Nephron (organoid): ENCODE measurements at regions not wholly inside any gene's neighbourhood (a gene's known extent, or its start where the extent isn't known, plus 50 kb on each side); places are given as distances from the start of the nearest gene placed in this dataset.

Source experiments
- H3K27ac Mint-ChIP-seq, 3 experiments: 2 replicates each; pipeline ENCODE4 v1.8.0; 2020; ENCODE audit warnings: mixed read lengths in 3 of 3, mild to moderate bottlenecking in 2 of 3, moderate library complexity in 1 of 3
- H3K27me3 Mint-ChIP-seq: 2 replicates; pipeline ENCODE4 v1.8.0; 2021; ENCODE audit warnings: low read depth, mild to moderate bottlenecking, moderate library complexity, mixed read lengths
- H3K36me3 Mint-ChIP-seq: 2 replicates; pipeline ENCODE4 v1.8.0; 2020; ENCODE audit warnings: low read depth, mixed read lengths
- H3K4me1 Mint-ChIP-seq: 2 replicates; pipeline ENCODE4 v1.8.0; 2020; ENCODE audit warnings: mixed read lengths
- H3K4me3 Mint-ChIP-seq, 3 experiments: 2 replicates each; pipeline ENCODE4 v1.8.0; 2020; ENCODE audit warnings: mild to moderate bottlenecking in 3 of 3, mixed read lengths in 3 of 3, moderate library complexity in 2 of 3
- H3K9me3 Mint-ChIP-seq: 2 replicates; pipeline ENCODE4 v1.8.0; 2020; ENCODE audit warnings: mixed read lengths
- TF ChIP-seq, protein P1 (sequence below), 3 experiments: fragments of 200-600 bp; sonication (generic); IDR thresholded peaks; one replicate each; pipeline ENCODE4 v1.5.0; 2021; ENCODE audit warnings: antibody characterized with exemption in 3 of 3; ENCODE audit not compliant: unreplicated experiment in 3 of 3

DNA sequence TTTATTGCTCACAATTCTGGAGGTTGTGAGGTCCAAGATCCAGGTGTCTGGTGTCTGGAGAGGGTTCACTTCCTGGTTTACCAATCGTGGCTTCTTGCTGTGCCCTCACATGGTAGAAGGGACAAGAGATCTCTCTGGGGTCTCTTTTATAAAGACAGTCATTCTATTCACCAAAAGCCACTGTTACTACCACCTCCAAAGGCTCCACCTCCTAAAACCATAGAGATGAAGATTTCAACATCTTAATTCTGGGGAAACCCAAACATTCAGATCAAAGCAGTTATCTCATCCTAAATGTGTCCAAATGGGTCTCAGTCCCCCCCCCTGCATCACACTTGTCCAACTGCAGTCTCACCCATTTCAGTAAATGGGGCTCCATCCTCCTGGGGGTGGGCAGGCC is 132.9 kb upstream of the XYLT1 start:
- H3K27ac Mint-ChIP-seq = no peak overlapping the region
- peaks cover 9% of the 10 kb centered on the region for H3K27me3 Mint-ChIP-seq
- H3K4me1 Mint-ChIP-seq = peaks cover 9% of the 10 kb centered on the region
- H3K36me3 Mint-ChIP-seq = no peaks in the 10 kb centered on the region
- no peak overlapping the region for H3K4me3 Mint-ChIP-seq
- no peaks in the 10 kb centered on the region for H3K9me3 Mint-ChIP-seq
- TF ChIP-seq, protein P1, sequence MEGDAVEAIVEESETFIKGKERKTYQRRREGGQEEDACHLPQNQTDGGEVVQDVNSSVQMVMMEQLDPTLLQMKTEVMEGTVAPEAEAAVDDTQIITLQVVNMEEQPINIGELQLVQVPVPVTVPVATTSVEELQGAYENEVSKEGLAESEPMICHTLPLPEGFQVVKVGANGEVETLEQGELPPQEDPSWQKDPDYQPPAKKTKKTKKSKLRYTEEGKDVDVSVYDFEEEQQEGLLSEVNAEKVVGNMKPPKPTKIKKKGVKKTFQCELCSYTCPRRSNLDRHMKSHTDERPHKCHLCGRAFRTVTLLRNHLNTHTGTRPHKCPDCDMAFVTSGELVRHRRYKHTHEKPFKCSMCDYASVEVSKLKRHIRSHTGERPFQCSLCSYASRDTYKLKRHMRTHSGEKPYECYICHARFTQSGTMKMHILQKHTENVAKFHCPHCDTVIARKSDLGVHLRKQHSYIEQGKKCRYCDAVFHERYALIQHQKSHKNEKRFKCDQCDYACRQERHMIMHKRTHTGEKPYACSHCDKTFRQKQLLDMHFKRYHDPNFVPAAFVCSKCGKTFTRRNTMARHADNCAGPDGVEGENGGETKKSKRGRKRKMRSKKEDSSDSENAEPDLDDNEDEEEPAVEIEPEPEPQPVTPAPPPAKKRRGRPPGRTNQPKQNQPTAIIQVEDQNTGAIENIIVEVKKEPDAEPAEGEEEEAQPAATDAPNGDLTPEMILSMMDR (IDR thresholded peaks at IDR 0.05; ENCODE audit: unreplicated experiment in 3 of 3) = no peak

DNA sequence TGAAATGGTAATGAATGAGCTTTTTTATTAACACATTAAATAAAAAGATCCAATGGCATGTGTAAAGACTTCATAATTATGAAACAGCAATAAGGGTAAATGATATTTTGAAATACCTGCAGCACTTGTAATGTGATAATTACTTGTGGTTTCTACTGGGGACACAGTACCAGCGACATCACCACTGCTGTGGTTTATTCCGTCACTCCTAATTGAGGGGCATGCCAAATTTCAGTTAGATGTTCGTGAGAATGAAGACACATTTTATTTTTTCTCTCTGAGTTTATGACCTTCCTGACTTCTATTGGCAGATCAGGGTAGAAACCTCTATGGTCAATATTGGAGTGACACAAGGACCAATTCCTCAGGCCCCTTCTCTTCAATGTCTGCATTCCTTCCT is 131.9 kb upstream of the XYLT1 start:
- no peak overlapping the region for H3K4me3 Mint-ChIP-seq
- H3K36me3 Mint-ChIP-seq = no peaks in the 10 kb centered on the region
- TF ChIP-seq, protein P1 (IDR thresholded peaks at IDR 0.05; ENCODE audit: unreplicated experiment in 3 of 3) = no peak
- no peak overlapping the region for H3K27ac Mint-ChIP-seq
- no peaks in the 10 kb centered on the region for H3K9me3 Mint-ChIP-seq
- peaks cover 9% of the 10 kb centered on the region for H3K4me1 Mint-ChIP-seq
- H3K27me3 Mint-ChIP-seq = peaks cover 9% of the 10 kb centered on the region

DNA sequence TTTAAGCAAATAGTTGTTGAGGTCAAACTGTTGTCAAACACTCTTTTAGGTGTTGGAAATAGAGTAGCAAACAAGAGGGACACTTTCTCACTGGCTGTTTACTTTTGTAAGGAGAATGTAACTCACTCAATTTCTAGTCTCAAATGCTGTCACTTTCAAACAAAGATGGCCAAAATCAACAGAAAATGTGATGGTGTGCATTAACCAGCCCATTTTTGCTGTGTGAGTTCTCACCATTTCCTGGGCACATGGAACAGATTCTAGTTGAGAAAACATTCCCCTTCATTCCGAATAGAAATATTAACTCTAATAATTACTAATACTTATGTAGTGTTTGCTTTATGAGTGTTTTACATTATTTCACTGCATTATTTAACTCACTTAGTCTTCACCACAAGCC is 128.2 kb upstream of the XYLT1 start:
- no peaks in the 10 kb centered on the region for H3K4me1 Mint-ChIP-seq
- no peaks in the 10 kb centered on the region for H3K36me3 Mint-ChIP-seq
- TF ChIP-seq, protein P1 (IDR thresholded peaks at IDR 0.05; ENCODE audit: unreplicated experiment in 3 of 3) = no peak
- no peaks in the 10 kb centered on the region for H3K27me3 Mint-ChIP-seq
- no peaks in the 10 kb centered on the region for H3K9me3 Mint-ChIP-seq
- H3K4me3 Mint-ChIP-seq = no peak overlapping the region
- no peak overlapping the region for H3K27ac Mint-ChIP-seq

DNA sequence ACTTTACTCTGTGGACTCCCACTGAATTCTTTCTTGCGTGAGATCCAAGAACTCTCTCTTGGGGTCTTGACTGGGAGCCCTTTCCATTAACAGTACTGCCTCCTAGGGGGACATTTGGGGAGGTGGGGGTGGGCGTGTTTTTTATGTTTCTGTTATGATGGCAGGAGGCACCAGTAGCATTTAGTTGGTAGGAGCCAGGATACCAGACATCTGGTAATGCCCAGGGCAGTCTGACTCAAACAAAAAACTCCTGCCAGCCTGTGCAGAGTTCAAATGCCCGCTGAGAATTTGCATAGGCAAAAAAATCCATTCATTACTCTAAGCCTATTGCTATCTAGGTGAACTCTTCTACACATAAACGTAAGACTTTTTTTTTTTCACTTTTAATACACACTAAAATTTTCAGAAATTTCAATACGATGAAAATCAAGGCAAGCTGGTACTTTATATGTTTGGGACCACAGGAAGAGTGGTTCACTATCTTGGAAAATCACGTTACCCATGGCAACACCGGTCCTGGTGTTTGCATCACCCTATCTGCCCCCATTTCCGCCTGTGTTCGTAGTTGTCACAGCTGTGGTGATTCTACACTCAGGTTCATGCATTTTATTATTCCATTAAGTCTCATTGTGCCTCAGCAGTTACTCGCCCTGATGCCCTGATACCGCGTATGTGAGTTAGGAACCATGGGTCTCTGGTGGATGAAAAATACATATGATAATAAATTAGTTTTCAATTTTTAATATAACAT is 121.1 kb upstream of the XYLT1 start:
- Mint-ChIP-seq H3K4me1 (no peaks in the 10 kb centered on the region), H3K9me3 (no peaks in the 10 kb centered on the region), H3K4me3 (no peak overlapping the region), H3K36me3 (no peaks in the 10 kb centered on the region), H3K27ac (no peak overlapping the region), H3K27me3 (peaks cover 21% of the 10 kb centered on the region)
- TF ChIP-seq, protein P1 (IDR thresholded peaks at IDR 0.05; ENCODE audit: unreplicated experiment in 3 of 3) = no peak

DNA sequence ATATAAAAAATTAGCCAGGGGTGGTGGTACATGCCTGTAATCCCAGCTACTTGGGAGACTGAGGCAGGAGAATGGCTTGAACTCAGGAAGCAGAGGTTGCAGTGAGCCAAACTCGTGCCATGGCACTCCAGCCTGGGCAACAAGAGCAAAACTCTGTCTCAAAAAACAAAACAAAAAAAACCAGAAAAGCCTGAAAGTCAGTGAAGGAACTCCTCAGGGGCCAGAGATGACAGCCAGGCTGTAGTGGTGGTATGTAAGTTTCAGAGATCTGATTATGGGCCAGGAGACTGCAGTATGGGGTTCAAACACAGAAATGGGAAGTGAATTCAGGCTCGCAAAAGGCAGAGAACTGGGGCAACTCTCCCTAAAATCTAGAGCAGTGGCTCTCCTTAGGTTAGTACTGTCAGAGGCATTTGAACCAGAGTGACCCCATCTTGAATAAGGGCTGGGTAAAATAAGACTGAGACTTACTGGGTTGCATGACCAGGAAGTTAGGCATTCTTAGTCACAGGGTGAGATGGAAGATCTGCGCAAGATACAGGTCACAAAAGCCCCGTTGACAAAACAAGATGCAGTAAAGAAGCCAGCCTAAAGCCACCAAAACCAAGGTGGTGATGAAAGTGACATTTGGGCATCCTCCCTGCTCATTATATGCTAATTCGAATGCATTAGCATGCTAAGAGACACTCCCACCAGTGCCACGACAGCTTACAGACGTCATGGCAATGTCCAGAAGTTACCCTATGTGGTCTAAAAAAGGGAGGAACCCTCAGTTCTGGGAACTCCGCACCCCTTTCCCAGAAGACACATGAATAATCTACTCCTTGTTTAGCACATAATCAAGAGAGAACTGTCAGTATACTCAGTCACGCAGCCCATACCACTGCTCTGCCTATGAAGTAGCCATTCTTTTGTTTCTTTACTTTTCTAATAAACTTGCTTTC is 120.2 kb upstream of the XYLT1 start:
- Mint-ChIP-seq H3K36me3 (no peaks in the 10 kb centered on the region), H3K4me1 (no peaks in the 10 kb centered on the region), H3K4me3 (no peak overlapping the region), H3K27me3 (peaks cover 21% of the 10 kb centered on the region), H3K9me3 (no peaks in the 10 kb centered on the region), H3K27ac (no peak overlapping the region)
- TF ChIP-seq, protein P1 (IDR thresholded peaks at IDR 0.05; ENCODE audit: unreplicated experiment in 3 of 3) = no peak
